Ascending aorta (tissue), 2 donors: ENCODE measurements at regions not wholly inside any gene's neighbourhood (a gene's known extent, or its start where the extent isn't known, plus 50 kb on each side); places are given as distances from the start of the nearest gene placed in this dataset.
"Not testable (repeated sequence)": the region's sequence is repeated elsewhere in the genome, so short reads cannot be mapped to it uniquely, and the experiment has no call there.

Experiments used
- DNase-seq, 2 donors: peaks; one replicate each; pipeline ENCODE4 v3.0.0-alpha.2; 2019; ENCODE audit warnings: low spot score in 2 of 2
- H3K27ac ChIP-seq, 2 donors: fragments of 200-600 bp; sonication (generic); one replicate each; pipeline ENCODE4 v1.5.1; 2016 to 2017; ENCODE audit warnings: mild to moderate bottlenecking in 1 of 2
- H3K27me3 ChIP-seq: fragments of 200-600 bp; sonication (generic); one replicate; pipeline ENCODE4 v1.5.1; 2017
- H3K36me3 ChIP-seq, 2 donors: fragments of 200-600 bp; sonication (generic); one replicate each; pipeline ENCODE4 v1.5.1; 2016
- H3K4me1 ChIP-seq, 2 donors: fragments of 200-600 bp; sonication (generic); one replicate each; pipeline ENCODE4 v1.5.1; 2016 to 2017; ENCODE audit warnings: mild to moderate bottlenecking in 1 of 2
- H3K4me3 ChIP-seq, 2 donors: fragments of 200-600 bp; sonication (generic); one replicate each; pipeline ENCODE4 v1.5.1; 2016 to 2017; ENCODE audit warnings: mild to moderate bottlenecking in 1 of 2
- H3K9me3 ChIP-seq, 2 donors: fragments of 200-600 bp; sonication (generic); one replicate each; pipeline ENCODE4 v1.5.1; 2016
- intact Hi-C: fragments of 100-400 bp; cut with DNase I; formaldehyde crosslinking; loops from one replicate; pipeline ENCODE4 v1.15.1; 2023
- TF ChIP-seq, protein P1 (sequence below), 3 experiments: fragments of 200-600 bp in 2 of 3; fragments of 450-650 bp in 1 of 3; sonication (generic) in 2 of 3; IDR thresholded peaks; one replicate each; pipeline ENCODE4 v1.5.1; 2016 to 2019; ENCODE audit warnings: antibody characterized with exemption in 3 of 3, mild to moderate bottlenecking in 1 of 3, moderate library complexity in 1 of 3

DNA sequence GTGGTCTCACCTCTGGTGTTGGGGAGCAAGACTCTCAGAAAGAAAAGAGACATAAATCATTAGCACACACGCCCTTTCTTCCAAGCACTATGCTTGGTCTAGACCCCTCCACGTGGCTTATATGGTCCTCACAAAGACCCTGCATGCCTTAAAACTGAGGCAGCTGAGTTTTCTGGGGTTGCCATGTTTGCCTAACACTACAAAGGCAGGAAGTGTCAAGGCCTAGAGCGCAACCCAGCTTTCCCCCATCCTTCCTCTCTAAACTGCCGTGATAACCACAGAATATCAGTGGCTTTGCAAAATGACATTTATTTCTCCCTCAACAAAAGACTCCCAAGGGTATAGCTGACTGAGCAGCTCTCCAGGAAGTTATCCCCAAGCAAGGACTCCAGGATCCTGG lies 146.5 kb upstream of the TOP1 start:
- no peaks in the 10 kb centered on the region for H3K4me1 ChIP-seq
- H3K36me3 ChIP-seq: no peaks in the 10 kb centered on the region
- no peak overlapping the region for H3K4me3 ChIP-seq
- TF ChIP-seq, protein P1, sequence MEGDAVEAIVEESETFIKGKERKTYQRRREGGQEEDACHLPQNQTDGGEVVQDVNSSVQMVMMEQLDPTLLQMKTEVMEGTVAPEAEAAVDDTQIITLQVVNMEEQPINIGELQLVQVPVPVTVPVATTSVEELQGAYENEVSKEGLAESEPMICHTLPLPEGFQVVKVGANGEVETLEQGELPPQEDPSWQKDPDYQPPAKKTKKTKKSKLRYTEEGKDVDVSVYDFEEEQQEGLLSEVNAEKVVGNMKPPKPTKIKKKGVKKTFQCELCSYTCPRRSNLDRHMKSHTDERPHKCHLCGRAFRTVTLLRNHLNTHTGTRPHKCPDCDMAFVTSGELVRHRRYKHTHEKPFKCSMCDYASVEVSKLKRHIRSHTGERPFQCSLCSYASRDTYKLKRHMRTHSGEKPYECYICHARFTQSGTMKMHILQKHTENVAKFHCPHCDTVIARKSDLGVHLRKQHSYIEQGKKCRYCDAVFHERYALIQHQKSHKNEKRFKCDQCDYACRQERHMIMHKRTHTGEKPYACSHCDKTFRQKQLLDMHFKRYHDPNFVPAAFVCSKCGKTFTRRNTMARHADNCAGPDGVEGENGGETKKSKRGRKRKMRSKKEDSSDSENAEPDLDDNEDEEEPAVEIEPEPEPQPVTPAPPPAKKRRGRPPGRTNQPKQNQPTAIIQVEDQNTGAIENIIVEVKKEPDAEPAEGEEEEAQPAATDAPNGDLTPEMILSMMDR (IDR thresholded peaks at IDR 0.05): no peak
- intact Hi-C loops: no loop called here
- H3K27me3 ChIP-seq: no peaks in the 10 kb centered on the region
- DNase-seq: no peak
- H3K9me3 ChIP-seq: no peaks in the 10 kb centered on the region
- H3K27ac ChIP-seq: no peak overlapping the region

DNA sequence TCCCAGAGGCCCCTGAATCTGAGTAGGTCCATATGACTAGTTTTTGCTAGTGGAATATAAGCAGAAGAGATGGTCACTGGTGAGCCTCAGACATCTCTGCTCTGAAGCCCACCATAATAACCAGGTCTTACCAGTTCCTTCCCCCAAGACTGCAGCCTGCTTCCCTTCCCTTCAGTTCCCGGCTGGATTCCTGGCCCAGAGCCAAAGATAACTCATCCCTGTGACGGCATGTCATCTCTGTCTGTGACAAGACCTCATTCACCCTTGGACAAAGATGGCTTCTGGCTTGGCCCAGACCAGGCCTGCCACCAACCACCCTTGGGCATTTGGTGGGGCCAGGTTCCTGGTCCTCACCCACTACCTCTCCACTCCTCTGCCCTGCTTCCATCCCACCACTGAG lies 145.5 kb upstream of the TOP1 start:
- Histone ChIP-seq H3K4me1 (no peaks in the 10 kb centered on the region), H3K9me3 (no peaks in the 10 kb centered on the region), H3K27ac (no peak overlapping the region), H3K27me3 (no peaks in the 10 kb centered on the region), H3K36me3 (no peaks in the 10 kb centered on the region), H3K4me3 (no peak overlapping the region)
- intact Hi-C loops: no loop called here
- TF ChIP-seq, protein P1 (IDR thresholded peaks at IDR 0.05): no peak
- no peak for DNase-seq

- H3K4me1 ChIP-seq: no peaks in the 10 kb centered on the region
- no peak overlapping the region for H3K27ac ChIP-seq
- no peaks in the 10 kb centered on the region for H3K9me3 ChIP-seq
- H3K27me3 ChIP-seq: no peaks in the 10 kb centered on the region
- TF ChIP-seq, protein P1 (IDR thresholded peaks at IDR 0.05): no peak
- no peak overlapping the region for H3K4me3 ChIP-seq
- H3K36me3 ChIP-seq: no peaks in the 10 kb centered on the region
- no peak for DNase-seq
- intact Hi-C loops: no loop called here
These were observed 141.5 kb upstream of the TOP1 start for GRCh38 chr20:40887105-40887504.

DNA sequence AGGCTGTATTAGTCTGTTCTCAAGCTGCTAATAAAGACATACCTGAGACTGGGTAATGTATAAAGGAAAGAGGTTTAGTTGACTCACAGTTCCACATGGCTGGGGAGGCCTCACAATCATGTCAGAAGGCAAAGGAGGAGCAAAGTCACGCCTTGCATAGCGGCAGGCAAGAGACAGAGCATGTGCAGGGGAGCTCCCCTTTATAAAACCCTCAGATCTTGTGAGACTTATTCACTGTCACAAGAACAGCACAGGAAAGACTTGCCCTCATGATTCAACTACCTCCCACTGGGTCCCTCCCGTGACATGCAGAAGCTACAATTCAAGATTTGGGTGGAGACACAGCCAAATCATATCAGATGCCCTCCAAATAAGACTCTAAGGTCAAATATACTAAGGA lies 139.4 kb upstream of the TOP1 start:
- H3K4me1 ChIP-seq: not testable (repeated sequence)

DNA sequence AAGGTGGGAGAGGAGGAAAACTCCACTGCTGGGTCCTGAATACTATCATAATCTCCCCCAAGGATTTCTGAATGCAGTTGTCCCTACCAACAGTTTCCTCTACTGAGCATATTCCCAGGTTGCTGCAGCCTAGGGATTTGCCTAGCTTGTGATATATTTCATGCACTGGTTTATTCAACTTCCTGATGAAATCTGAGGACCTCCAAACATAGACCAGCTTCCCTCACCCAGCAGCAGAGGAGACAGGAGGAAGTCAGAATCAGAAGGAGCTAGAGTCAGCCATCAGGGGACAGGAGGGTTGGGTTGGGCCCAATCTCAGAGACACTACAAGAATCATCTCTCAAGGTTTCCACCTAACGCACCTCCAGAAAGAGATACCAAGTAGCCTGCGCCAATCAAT lies 138.4 kb upstream of the TOP1 start:
- intact Hi-C loops: no loop called here
- DNase-seq: no peak
- no peak overlapping the region for H3K4me3 ChIP-seq
- H3K27ac ChIP-seq: no peak overlapping the region
- H3K9me3 ChIP-seq: no peaks in the 10 kb centered on the region
- TF ChIP-seq, protein P1 (IDR thresholded peaks at IDR 0.05): no peak
- H3K4me1 ChIP-seq: no peaks in the 10 kb centered on the region
- no peaks in the 10 kb centered on the region for H3K36me3 ChIP-seq
- H3K27me3 ChIP-seq: no peaks in the 10 kb centered on the region

More for the DNA sequence above, 139.4 kb upstream of the TOP1 start:
- DNase-seq, H3K27ac ChIP-seq, H3K4me3 ChIP-seq, H3K36me3 ChIP-seq, H3K27me3 ChIP-seq, intact Hi-C loops, H3K9me3 ChIP-seq: not testable (repeated sequence)

DNA sequence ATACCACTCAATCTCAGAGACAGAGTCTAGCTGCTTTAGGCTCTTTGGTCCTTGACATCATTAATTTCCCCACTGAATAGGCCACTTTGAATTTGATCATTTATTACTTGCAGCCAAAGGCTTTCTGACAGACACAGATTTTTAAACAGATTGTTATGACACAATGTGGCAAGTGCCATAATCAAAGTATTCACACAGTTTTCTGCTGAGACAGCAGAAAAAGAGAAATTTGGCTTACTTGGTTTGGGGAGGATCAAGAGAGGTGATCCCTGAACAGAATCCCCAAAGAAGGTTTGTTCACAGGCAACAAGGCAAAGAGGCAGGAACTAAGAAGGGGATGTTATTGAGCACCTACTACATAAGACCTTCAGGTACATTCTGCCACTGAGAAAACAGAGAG lies 138.0 kb upstream of the TOP1 start:
- Histone ChIP-seq H3K27me3 (no peaks in the 10 kb centered on the region), H3K9me3 (no peaks in the 10 kb centered on the region), H3K27ac (no peak overlapping the region), H3K36me3 (no peaks in the 10 kb centered on the region), H3K4me3 (no peak overlapping the region), H3K4me1 (no peaks in the 10 kb centered on the region)
- TF ChIP-seq, protein P1 (IDR thresholded peaks at IDR 0.05): no peak
- intact Hi-C loops: no loop called here
- no peak for DNase-seq
